GM12878 (cell line): ENCODE measurements at regions not wholly inside any gene's neighbourhood (a gene's known extent, or its start where the extent isn't known, plus 50 kb on each side); places are given as distances from the start of the nearest gene placed in this dataset.

Source experiments
- BHLHE40 ChIP-seq, 2 experiments: fragments of 450-650 bp in 1 of 2; IDR thresholded peaks; 2 replicates each; pipeline ENCODE4 v1.6.1; 2011 to 2017; ENCODE audit warnings: low read depth in 2 of 2, borderline replicate concordance in 1 of 2, improper control_type of control experiment in 1 of 2, low read length in 1 of 2, mild to moderate bottlenecking in 1 of 2
- EP300 ChIP-seq, 2 experiments: fragments of 150-350 bp in 1 of 2; IDR thresholded peaks; 2 replicates each; pipeline ENCODE4 v1.6.1; 2011 to 2012; ENCODE audit warnings: low read depth in 2 of 2, low read length in 2 of 2, borderline replicate concordance in 1 of 2, improper control_type of control experiment in 1 of 2, inconsistent platforms in 1 of 2; ENCODE audit not compliant: control insufficient read depth in 1 of 2
- MYB ChIP-seq: fragments of 150-350 bp; IDR thresholded peaks from 2 replicates; pipeline ENCODE4 v1.6.1; 2014; ENCODE audit warnings: mild to moderate bottlenecking, low read depth, low read length, borderline replicate concordance
- POLR2AphosphoS5 ChIP-seq: IDR thresholded peaks from 2 replicates; pipeline ENCODE4 v1.6.1; 2011; ENCODE audit warnings: mild to moderate bottlenecking, low read length, inconsistent platforms
- SIN3A ChIP-seq: IDR thresholded peaks from 2 replicates; pipeline ENCODE4 v1.6.1; 2012; ENCODE audit warnings: low read depth, low read length, improper control_type of control experiment
- SMARCA5 ChIP-seq: fragments of 450-650 bp; IDR thresholded peaks from 2 replicates; pipeline ENCODE4 v1.6.1; 2017; ENCODE audit warnings: mild to moderate bottlenecking
- SRF ChIP-seq, 2 experiments: IDR thresholded peaks; 2 replicates each; pipeline ENCODE4 v1.6.1; 2011; ENCODE audit warnings: low read depth in 2 of 2, low read length in 2 of 2, mild to moderate bottlenecking in 1 of 2, moderate library complexity in 1 of 2
- TF ChIP-seq, protein P1 (sequence below): fragments of 450-650 bp; IDR thresholded peaks from 2 replicates; pipeline ENCODE4 v1.6.1; 2016; ENCODE audit warnings: mild to moderate bottlenecking
- TF ChIP-seq, protein P2 (sequence below): fragments of 150-350 bp; IDR thresholded peaks from 2 replicates; pipeline ENCODE4 v1.6.1; 2014; ENCODE audit warnings: mild to moderate bottlenecking, low read depth, low read length
- TF ChIP-seq, protein P3 (sequence below), 3 experiments: IDR thresholded peaks in 2 of 3; conservative IDR thresholded peaks in 1 of 3; 2 replicates each; pipeline ENCODE4 v1.5.1; 2011; ENCODE audit warnings: low read depth in 3 of 3, low read length in 3 of 3, mild to moderate bottlenecking in 3 of 3, control low read depth in 2 of 3, moderate library complexity in 2 of 3, inconsistent platforms in 1 of 3, mixed read lengths in 1 of 3; ENCODE audit not compliant: control insufficient read depth in 2 of 3, insufficient read depth in 1 of 3; ENCODE audit errors: extremely low read depth in 1 of 3

DNA sequence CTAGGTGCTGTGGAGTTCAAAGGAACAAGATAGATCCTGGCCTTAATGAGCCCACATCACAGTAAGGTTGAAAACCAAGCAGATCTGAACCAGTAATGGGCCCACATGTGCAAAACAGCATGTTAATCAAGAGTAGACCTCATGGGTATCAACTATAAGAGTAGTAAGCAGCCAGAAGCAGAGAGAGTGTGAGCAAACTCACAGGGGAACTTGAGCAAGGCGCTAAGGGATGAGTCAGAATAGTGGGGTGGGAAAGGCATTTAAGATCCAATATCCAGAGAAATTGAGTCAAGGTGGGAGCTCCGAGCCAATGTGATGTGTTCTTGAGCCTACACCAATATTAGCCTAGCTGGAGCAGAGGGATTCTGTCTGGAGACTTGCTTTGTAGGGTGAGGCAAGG, 52.4 kb upstream of the GJA5 start:
- TF ChIP-seq, protein P1, sequence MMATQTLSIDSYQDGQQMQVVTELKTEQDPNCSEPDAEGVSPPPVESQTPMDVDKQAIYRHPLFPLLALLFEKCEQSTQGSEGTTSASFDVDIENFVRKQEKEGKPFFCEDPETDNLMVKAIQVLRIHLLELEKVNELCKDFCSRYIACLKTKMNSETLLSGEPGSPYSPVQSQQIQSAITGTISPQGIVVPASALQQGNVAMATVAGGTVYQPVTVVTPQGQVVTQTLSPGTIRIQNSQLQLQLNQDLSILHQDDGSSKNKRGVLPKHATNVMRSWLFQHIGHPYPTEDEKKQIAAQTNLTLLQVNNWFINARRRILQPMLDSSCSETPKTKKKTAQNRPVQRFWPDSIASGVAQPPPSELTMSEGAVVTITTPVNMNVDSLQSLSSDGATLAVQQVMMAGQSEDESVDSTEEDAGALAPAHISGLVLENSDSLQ, result no peak
- TF ChIP-seq MYB (no peak), BHLHE40 (IDR thresholded peaks at IDR 0.05; ENCODE audit: borderline replicate concordance in 1 of 2, low read depth in 2 of 2, low read length in 1 of 2) (no peak), EP300 (IDR thresholded peaks at IDR 0.05; ENCODE audit: borderline replicate concordance in 1 of 2, control insufficient read depth in 1 of 2, low read depth in 2 of 2, low read length in 2 of 2) (no peak), SRF (IDR thresholded peaks at IDR 0.05; ENCODE audit: low read depth in 2 of 2, low read length in 2 of 2) (no peak), SMARCA5 (no peak), POLR2AphosphoS5 (no peak), SIN3A (no peak)
- TF ChIP-seq, protein P2, sequence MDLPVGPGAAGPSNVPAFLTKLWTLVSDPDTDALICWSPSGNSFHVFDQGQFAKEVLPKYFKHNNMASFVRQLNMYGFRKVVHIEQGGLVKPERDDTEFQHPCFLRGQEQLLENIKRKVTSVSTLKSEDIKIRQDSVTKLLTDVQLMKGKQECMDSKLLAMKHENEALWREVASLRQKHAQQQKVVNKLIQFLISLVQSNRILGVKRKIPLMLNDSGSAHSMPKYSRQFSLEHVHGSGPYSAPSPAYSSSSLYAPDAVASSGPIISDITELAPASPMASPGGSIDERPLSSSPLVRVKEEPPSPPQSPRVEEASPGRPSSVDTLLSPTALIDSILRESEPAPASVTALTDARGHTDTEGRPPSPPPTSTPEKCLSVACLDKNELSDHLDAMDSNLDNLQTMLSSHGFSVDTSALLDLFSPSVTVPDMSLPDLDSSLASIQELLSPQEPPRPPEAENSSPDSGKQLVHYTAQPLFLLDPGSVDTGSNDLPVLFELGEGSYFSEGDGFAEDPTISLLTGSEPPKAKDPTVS, result no peak
- TF ChIP-seq, protein P3, sequence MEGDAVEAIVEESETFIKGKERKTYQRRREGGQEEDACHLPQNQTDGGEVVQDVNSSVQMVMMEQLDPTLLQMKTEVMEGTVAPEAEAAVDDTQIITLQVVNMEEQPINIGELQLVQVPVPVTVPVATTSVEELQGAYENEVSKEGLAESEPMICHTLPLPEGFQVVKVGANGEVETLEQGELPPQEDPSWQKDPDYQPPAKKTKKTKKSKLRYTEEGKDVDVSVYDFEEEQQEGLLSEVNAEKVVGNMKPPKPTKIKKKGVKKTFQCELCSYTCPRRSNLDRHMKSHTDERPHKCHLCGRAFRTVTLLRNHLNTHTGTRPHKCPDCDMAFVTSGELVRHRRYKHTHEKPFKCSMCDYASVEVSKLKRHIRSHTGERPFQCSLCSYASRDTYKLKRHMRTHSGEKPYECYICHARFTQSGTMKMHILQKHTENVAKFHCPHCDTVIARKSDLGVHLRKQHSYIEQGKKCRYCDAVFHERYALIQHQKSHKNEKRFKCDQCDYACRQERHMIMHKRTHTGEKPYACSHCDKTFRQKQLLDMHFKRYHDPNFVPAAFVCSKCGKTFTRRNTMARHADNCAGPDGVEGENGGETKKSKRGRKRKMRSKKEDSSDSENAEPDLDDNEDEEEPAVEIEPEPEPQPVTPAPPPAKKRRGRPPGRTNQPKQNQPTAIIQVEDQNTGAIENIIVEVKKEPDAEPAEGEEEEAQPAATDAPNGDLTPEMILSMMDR (IDR thresholded peaks at IDR 0.05 in 2 of 3, conservative IDR thresholded peaks at IDR 0.05 in 1 of 3; ENCODE audit: control insufficient read depth in 2 of 3, extremely low read depth in 1 of 3, insufficient read depth in 1 of 3, low read depth in 3 of 3, low read length in 3 of 3), result no peak
